B cell (primary cell): ENCODE measurements at regions not wholly inside any gene's neighbourhood (a gene's known extent, or its start where the extent isn't known, plus 50 kb on each side); places are given as distances from the start of the nearest gene placed in this dataset.

Experiments used
- ATAC-seq: fragments of 200-7000 bp; cut with Tn5 transposase; one replicate; pipeline ENCODE4 v1.10.0; 2021; ENCODE audit warnings: low read depth, mild to moderate bottlenecking, moderate number of reproducible peaks, moderate library complexity
- CTCF ChIA-PET: fragments of 350-600 bp; sonication (Branson Sonifier 250); formaldehyde crosslinking; loops from one replicate; lab custom pipeline; 2021; ENCODE audit warnings: antibody characterized with exemption, inconsistent platforms; lab: Charles Lee
- POLR2A ChIA-PET: fragments of 350-600 bp; sonication (Branson Sonifier 250); formaldehyde crosslinking; loops from one replicate; lab custom pipeline; 2021; ENCODE audit warnings: antibody characterized with exemption; lab: Charles Lee
- DNase-seq: peaks from one replicate; pipeline ENCODE4 v3.0.0; 2013
- H2AFZ ChIP-seq: 2 replicates; pipeline ENCODE4 v1.6.1; 2012; ENCODE audit warnings: mild to moderate bottlenecking, low read depth, low read length; ENCODE audit not compliant: insufficient read depth, poor library complexity, severe bottlenecking
- H3K27ac ChIP-seq, 2 donors: 1 replicate in 1 of 2; 2 replicates in 1 of 2; pipeline ENCODE4 v1.5.1; 2012 to 2013; ENCODE audit warnings: low read length in 2 of 2, mild to moderate bottlenecking in 2 of 2, moderate library complexity in 1 of 2
- H3K27me3 ChIP-seq, 4 experiments: fragments of 200-600 bp in 1 of 4; sonication (generic) in 1 of 4; replicated peaks in 1 of 4; 1 replicate in 2 of 4; 2 replicates in 2 of 4; pipeline versions ENCODE4 v1.6.1 to v1.7.0; 2013 to 2016; ENCODE audit warnings: low read length in 3 of 4, mild to moderate bottlenecking in 2 of 4, mixed read lengths in 1 of 4, moderate library complexity in 1 of 4; ENCODE audit not compliant: insufficient read depth in 4 of 4, control insufficient read depth in 3 of 4; ENCODE audit errors: control extremely low read depth in 1 of 4
- H3K36me3 ChIP-seq, 2 experiments: replicated peaks in 1 of 2; 1 replicate in 1 of 2; 2 replicates in 1 of 2; pipeline versions ENCODE4 v1.6.1 to v1.7.1; 2013; ENCODE audit warnings: low read length in 1 of 2; ENCODE audit not compliant: insufficient read depth in 2 of 2, control insufficient read depth in 1 of 2; ENCODE audit errors: control extremely low read depth in 1 of 2, extremely low read depth in 1 of 2
- H3K4me1 ChIP-seq, 2 donors: fragments of 200-600 bp in 1 of 2; sonication (generic) in 1 of 2; 1 replicate in 1 of 2; 2 replicates in 1 of 2; pipeline versions ENCODE4 v1.5.1 to v1.6.1; 2013 to 2017; ENCODE audit warnings: low read length in 2 of 2; ENCODE audit not compliant: control insufficient read depth in 2 of 2, insufficient read depth in 2 of 2
- H3K4me2 ChIP-seq: replicated peaks from 2 replicates; pipeline ENCODE3; 2012; ENCODE audit warnings: mild to moderate bottlenecking, low read depth, low read length; ENCODE audit not compliant: poor library complexity, severe bottlenecking
- H3K4me3 ChIP-seq, 5 experiments: fragments of 200-600 bp in 1 of 5; sonication (generic) in 1 of 5; 1 replicate in 3 of 5; 2 replicates in 2 of 5; pipeline versions ENCODE4 v1.5.1 to v1.7.0; 2011 to 2016; ENCODE audit warnings: low read length in 4 of 5, mild to moderate bottlenecking in 4 of 5, low read depth in 2 of 5, control low read depth in 1 of 5, moderate library complexity in 1 of 5; ENCODE audit not compliant: insufficient read depth in 1 of 5; ENCODE audit errors: control extremely low read depth in 1 of 5, extremely low read depth in 1 of 5
- H3K79me2 ChIP-seq: fragments of 200-600 bp; sonication (generic); one replicate; pipeline ENCODE4 v1.6.0; 2016; ENCODE audit warnings: low read length; ENCODE audit not compliant: control insufficient read depth, insufficient read depth
- H3K9ac ChIP-seq: fragments of 200-600 bp; sonication (generic); 2 replicates; pipeline ENCODE4 v1.6.1; 2017; ENCODE audit warnings: mild to moderate bottlenecking, low read length, moderate library complexity
- H3K9me3 ChIP-seq, 3 donors: one replicate each; pipeline versions ENCODE4 v1.6.1 to v1.7.1; 2013; ENCODE audit warnings: low read length in 2 of 3; ENCODE audit not compliant: control insufficient read depth in 2 of 3, insufficient read depth in 1 of 3; ENCODE audit errors: control extremely low read depth in 1 of 3
- H4K20me1 ChIP-seq: 2 replicates; pipeline ENCODE4 v1.6.0; 2012; ENCODE audit warnings: mild to moderate bottlenecking, low read length; ENCODE audit not compliant: insufficient read depth, control insufficient read depth, poor library complexity, severe bottlenecking
- H3K27ac Mint-ChIP-seq: one replicate; pipeline ENCODE4 v1.8.0; 2021; ENCODE audit warnings: mixed read lengths
- H3K27me3 Mint-ChIP-seq: one replicate; pipeline ENCODE4 v1.8.0; 2021; ENCODE audit warnings: mixed read lengths
- H3K4me1 Mint-ChIP-seq: one replicate; pipeline ENCODE4 v1.8.0; 2021; ENCODE audit warnings: mixed read lengths
- H3K4me3 Mint-ChIP-seq: one replicate; pipeline ENCODE4 v1.8.0; 2021; ENCODE audit warnings: mixed read lengths
- H3K9me3 Mint-ChIP-seq: one replicate; pipeline ENCODE4 v1.8.0; 2022; ENCODE audit warnings: mixed read lengths; ENCODE audit not compliant: insufficient read depth
- EZH2 ChIP-seq: IDR thresholded peaks from 2 replicates; pipeline ENCODE4 v1.6.1; 2012; ENCODE audit warnings: borderline replicate concordance, low read depth, mild to moderate bottlenecking, moderate library complexity, low read length; ENCODE audit not compliant: insufficient read depth, poor library complexity, severe bottlenecking
- WGBS: methylation state at CpG from one replicate; pipeline ENCODE4 v1.1.5; 2013; ENCODE audit warnings: missing lambda C conversion rate; ENCODE audit not compliant: insufficient coverage; 5-methylcytosine and 5-hydroxymethylcytosine counted together
- intact Hi-C: fragments of 100-400 bp; cut with micrococcal nuclease; formaldehyde crosslinking; loops from one replicate; pipeline ENCODE4 v1.10.0; 2022
- TF ChIP-seq, protein P1 (sequence below): fragments of 200-600 bp; IDR thresholded peaks from one replicate; pipeline ENCODE4 v1.8.0; 2022; ENCODE audit warnings: antibody characterized with exemption, mild to moderate bottlenecking

DNA sequence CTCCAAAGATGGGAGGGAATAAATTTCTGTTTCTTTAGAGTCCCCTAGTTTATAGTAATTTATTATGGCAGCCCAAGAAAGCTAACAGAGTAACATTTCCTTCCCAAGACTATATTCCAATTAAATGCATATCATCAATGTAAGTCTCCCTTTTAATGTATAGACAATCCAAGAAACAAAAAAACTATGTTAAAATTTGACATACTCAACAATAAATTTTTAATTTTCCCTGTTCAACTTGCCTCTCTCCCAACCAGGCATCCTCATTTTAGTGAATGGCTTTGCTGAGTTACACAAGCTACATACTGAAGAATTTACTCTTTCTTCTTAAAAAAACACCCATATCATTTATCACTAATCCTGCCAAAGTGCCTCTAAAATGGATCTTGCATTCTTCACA is 1357.7 kb downstream of the PCDH9 start:
- H3K4me1 ChIP-seq: no peaks in the 10 kb centered on the region
- no peak for DNase-seq
- no peak overlapping the region for H3K4me3 ChIP-seq
- no peak overlapping the region for H3K4me2 ChIP-seq
- H3K9ac ChIP-seq: no peak overlapping the region
- no peaks in the 10 kb centered on the region for H3K27me3 ChIP-seq
- H2AFZ ChIP-seq: no peak overlapping the region
- Mint-ChIP-seq H3K4me1 (no peaks in the 10 kb centered on the region), H3K4me3 (no peak overlapping the region), H3K27me3 (no peaks in the 10 kb centered on the region), H3K27ac (no peak overlapping the region), H3K9me3 (no peaks in the 10 kb centered on the region)
- no peaks in the 10 kb centered on the region for H3K79me2 ChIP-seq
- peaks cover 0 to 1% (median 0%) of the 10 kb centered on the region in 3 donors for H3K9me3 ChIP-seq
- H4K20me1 ChIP-seq: no peaks in the 10 kb centered on the region
- intact Hi-C loops: no loop called here
- POLR2A ChIA-PET: no interaction called here
- no peak for TF ChIP-seq EZH2
- no peaks in the 10 kb centered on the region for H3K36me3 ChIP-seq
- CTCF ChIA-PET: no interaction called here
- H3K27ac ChIP-seq: no peak overlapping the region
- ATAC-seq: no peak

DNA sequence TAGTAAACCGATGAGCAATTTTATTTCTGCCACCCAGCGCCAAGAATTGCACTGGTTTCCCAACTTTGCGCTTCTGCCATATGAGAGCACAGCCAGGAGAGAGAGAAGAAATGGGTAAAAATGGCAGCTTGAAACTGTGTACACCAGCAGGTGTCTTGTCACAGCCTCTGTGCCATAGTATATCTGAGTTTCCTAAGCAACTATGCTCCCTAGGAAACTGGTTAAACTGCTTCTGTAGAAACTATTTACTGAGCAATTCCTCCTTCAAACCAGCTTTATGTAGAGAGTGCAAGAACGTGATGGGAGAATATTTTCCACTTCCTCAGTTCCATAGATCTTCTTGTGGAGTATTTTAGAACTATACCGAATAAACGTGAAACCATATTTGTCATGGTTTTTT is 1361.3 kb downstream of the PCDH9 start:
- Histone ChIP-seq H3K4me1 (no peaks in the 10 kb centered on the region), H4K20me1 (no peaks in the 10 kb centered on the region), H2AFZ (no peak overlapping the region), H3K9ac (no peak overlapping the region), H3K4me2 (no peak overlapping the region), H3K27ac (no peak overlapping the region), H3K79me2 (no peaks in the 10 kb centered on the region), H3K36me3 (no peaks in the 10 kb centered on the region), H3K4me3 (no peak overlapping the region), H3K27me3 (no peaks in the 10 kb centered on the region), H3K9me3 (peaks cover 0 to 4% (median 1%) of the 10 kb centered on the region in 3 donors)
- Mint-ChIP-seq H3K27ac (no peak overlapping the region), H3K27me3 (no peaks in the 10 kb centered on the region), H3K4me3 (no peak overlapping the region), H3K4me1 (no peaks in the 10 kb centered on the region), H3K9me3 (peaks cover 3% of the 10 kb centered on the region)
- DNase-seq (no peak), ATAC-seq (no peak)
- POLR2A ChIA-PET: no interaction called here
- TF ChIP-seq, protein P1, sequence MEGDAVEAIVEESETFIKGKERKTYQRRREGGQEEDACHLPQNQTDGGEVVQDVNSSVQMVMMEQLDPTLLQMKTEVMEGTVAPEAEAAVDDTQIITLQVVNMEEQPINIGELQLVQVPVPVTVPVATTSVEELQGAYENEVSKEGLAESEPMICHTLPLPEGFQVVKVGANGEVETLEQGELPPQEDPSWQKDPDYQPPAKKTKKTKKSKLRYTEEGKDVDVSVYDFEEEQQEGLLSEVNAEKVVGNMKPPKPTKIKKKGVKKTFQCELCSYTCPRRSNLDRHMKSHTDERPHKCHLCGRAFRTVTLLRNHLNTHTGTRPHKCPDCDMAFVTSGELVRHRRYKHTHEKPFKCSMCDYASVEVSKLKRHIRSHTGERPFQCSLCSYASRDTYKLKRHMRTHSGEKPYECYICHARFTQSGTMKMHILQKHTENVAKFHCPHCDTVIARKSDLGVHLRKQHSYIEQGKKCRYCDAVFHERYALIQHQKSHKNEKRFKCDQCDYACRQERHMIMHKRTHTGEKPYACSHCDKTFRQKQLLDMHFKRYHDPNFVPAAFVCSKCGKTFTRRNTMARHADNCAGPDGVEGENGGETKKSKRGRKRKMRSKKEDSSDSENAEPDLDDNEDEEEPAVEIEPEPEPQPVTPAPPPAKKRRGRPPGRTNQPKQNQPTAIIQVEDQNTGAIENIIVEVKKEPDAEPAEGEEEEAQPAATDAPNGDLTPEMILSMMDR: no peak
- no peak for TF ChIP-seq EZH2
- intact Hi-C loops: no loop called here
- CTCF ChIA-PET: no interaction called here
- 100% methylated on average over 3 of the region's 6 CpGs for WGBS
